AG08395 (cell line): ENCODE measurements at regions not wholly inside any gene's neighbourhood (a gene's known extent, or its start where the extent isn't known, plus 50 kb on each side); places are given as distances from the start of the nearest gene placed in this dataset.

Experiments used
- DNase-seq: peaks from one replicate; pipeline ENCODE4 v3.0.0; 2012; ENCODE audit warnings: mixed read lengths, low spot score

- DNase-seq, result no peak
Observed at GRCh38 chr1:218679988-218680748, 335.0 kb downstream of the TGFB2 start.

GRCh38 chr1:218683242-218683641 lies 338.1 kb downstream of the TGFB2 start:
- DNase-seq, result no peak

GRCh38 chr1:218686258-218686657 lies 341.1 kb downstream of the TGFB2 start:
- peak; percentile 62 for DNase-seq

GRCh38 chr1:218686761-218687160 lies 341.6 kb downstream of the TGFB2 start:
- DNase-seq, result no peak

GRCh38 chr1:218692808-218693207 lies 347.7 kb downstream of the TGFB2 start:
- DNase-seq, result no peak

GRCh38 chr1:218693599-218693998 lies 348.5 kb downstream of the TGFB2 start:
- DNase-seq, result no peak

- no peak for DNase-seq
Observed at GRCh38 chr1:218694085-218694484, 348.9 kb downstream of the TGFB2 start.

GRCh38 chr1:218694636-218695035 lies 349.5 kb downstream of the TGFB2 start:
- DNase-seq, result no peak

GRCh38 chr1:218695525-218695924 lies 350.4 kb downstream of the TGFB2 start:
- no peak for DNase-seq

GRCh38 chr1:218698141-218698540 lies 353.0 kb downstream of the TGFB2 start:
- no peak for DNase-seq

- no peak for DNase-seq
Observed at GRCh38 chr1:218699421-218699820, 354.3 kb downstream of the TGFB2 start.

- no peak for DNase-seq
Observed at GRCh38 chr1:218699865-218700264, 354.7 kb downstream of the TGFB2 start.

- DNase-seq, result no peak
Observed at GRCh38 chr1:218700666-218701065, 355.5 kb downstream of the TGFB2 start.

- no peak for DNase-seq
Observed at GRCh38 chr1:218701131-218701530, 356.0 kb downstream of the TGFB2 start.

- no peak for DNase-seq
Observed at GRCh38 chr1:218702775-218703174, 357.6 kb downstream of the TGFB2 start.

GRCh38 chr1:218703836-218704235 lies 358.7 kb downstream of the TGFB2 start:
- no peak for DNase-seq

GRCh38 chr1:218705391-218705790 lies 360.3 kb downstream of the TGFB2 start:
- DNase-seq, result no peak

- DNase-seq, result peak; percentile 93
Observed at GRCh38 chr1:218705911-218706893, 361.1 kb downstream of the TGFB2 start.

- DNase-seq, result no peak
Observed at GRCh38 chr1:218711001-218711400, 365.9 kb downstream of the TGFB2 start.

- DNase-seq, result no peak
Observed at GRCh38 chr1:218711884-218712674, 366.9 kb downstream of the TGFB2 start.

GRCh38 chr1:218712677-218713076 lies 367.5 kb downstream of the TGFB2 start:
- DNase-seq, result no peak
